Neural cell (in vitro differentiated cells): ENCODE measurements at regions not wholly inside any gene's neighbourhood (a gene's known extent, or its start where the extent isn't known, plus 50 kb on each side); places are given as distances from the start of the nearest gene placed in this dataset.

Experiments
- H2AFZ ChIP-seq: fragments of 200-600, 300-800 bp; sonication (generic), shearing (Covaris generic); 2 replicates; pipeline ENCODE4 v1.6.0; 2014; ENCODE audit warnings: low read depth, mild to moderate bottlenecking, antibody characterized with exemption, low read length, moderate library complexity
- H3F3A ChIP-seq: fragments of 200-600 bp; shearing (Covaris generic); 2 replicates; pipeline ENCODE4 v1.6.1; 2016; ENCODE audit warnings: mild to moderate bottlenecking, moderate library complexity, mixed read lengths, antibody characterized with exemption, low read length; ENCODE audit not compliant: insufficient read depth, poor library complexity, severe bottlenecking
- H3K27ac ChIP-seq: fragments of 200-600, 300-800 bp; sonication (generic), shearing (Covaris generic); 2 replicates; pipeline ENCODE4 v1.5.1; 2014; ENCODE audit warnings: mild to moderate bottlenecking, low read length, moderate library complexity
- H3K27me3 ChIP-seq: fragments of 300-800, 200-600 bp; sonication (generic), shearing (Covaris generic); 2 replicates; pipeline ENCODE4 v1.6.0; 2014; ENCODE audit warnings: mild to moderate bottlenecking, low read depth, low read length, moderate library complexity; ENCODE audit not compliant: insufficient read depth
- H3K36me3 ChIP-seq: fragments of 300-800, 200-600 bp; sonication (generic), shearing (Covaris generic); 2 replicates; pipeline ENCODE4 v1.5.1; 2014; ENCODE audit warnings: mild to moderate bottlenecking, antibody characterized with exemption, low read length, moderate library complexity; ENCODE audit not compliant: insufficient read depth
- H3K4me2 ChIP-seq: fragments of 300-800, 200-600 bp; sonication (generic), shearing (Covaris generic); 2 replicates; pipeline ENCODE4 v1.6.0; 2014; ENCODE audit warnings: mild to moderate bottlenecking, low read length
- H3K4me3 ChIP-seq: fragments of 300-800, 200-600 bp; sonication (generic), shearing (Covaris generic); 2 replicates; pipeline ENCODE4 v1.5.1; 2014; ENCODE audit warnings: mild to moderate bottlenecking, low read length, moderate library complexity
- H3K79me2 ChIP-seq: fragments of 200-600 bp; shearing (Covaris generic); replicated peaks from 2 replicates; pipeline ENCODE4 v1.6.0; 2014; ENCODE audit warnings: mild to moderate bottlenecking, low read length, moderate library complexity; ENCODE audit not compliant: insufficient read depth
- H3K9ac ChIP-seq: fragments of 300-800, 200-600 bp; sonication (generic), shearing (Covaris generic); 2 replicates; pipeline ENCODE4 v1.6.1; 2016; ENCODE audit warnings: mild to moderate bottlenecking, low read length, mixed read lengths
- H3K9me2 ChIP-seq: fragments of 200-600 bp; shearing (Covaris generic); 2 replicates; pipeline ENCODE4 v1.6.1; 2016; ENCODE audit warnings: mild to moderate bottlenecking, low read length, mixed read lengths; ENCODE audit not compliant: insufficient read depth
- H3K9me3 ChIP-seq: fragments of 200-600, 300-800 bp; sonication (generic), shearing (Covaris generic); 2 replicates; pipeline ENCODE4 v1.6.1; 2016; ENCODE audit warnings: mild to moderate bottlenecking, mixed run types, low read length, moderate library complexity, mixed read lengths
- H4K20me1 ChIP-seq: fragments of 200-600 bp; shearing (Covaris generic); 2 replicates; pipeline ENCODE4 v1.6.1; 2016; ENCODE audit warnings: mild to moderate bottlenecking, mixed run types; ENCODE audit not compliant: insufficient read depth
- CTCF ChIP-seq: fragments of 450-650 bp; IDR thresholded peaks from 2 replicates; pipeline ENCODE4 v1.5.1; 2014; ENCODE audit warnings: antibody characterized with exemption, mild to moderate bottlenecking, moderate library complexity; ENCODE audit not compliant: poor library complexity, severe bottlenecking
- EP300 ChIP-seq: fragments of 450-650 bp; conservative IDR thresholded peaks from 2 replicates; pipeline ENCODE4 v1.6.1; 2014; ENCODE audit warnings: antibody characterized with exemption, mild to moderate bottlenecking, moderate library complexity; ENCODE audit not compliant: poor library complexity, severe bottlenecking
- EZH2 ChIP-seq: fragments of 200-600, 300-800 bp; shearing (Covaris generic), sonication (generic); IDR thresholded peaks from 2 replicates; pipeline ENCODE4 v1.6.1; 2014; ENCODE audit warnings: antibody characterized with exemption, low read length, borderline replicate concordance, mild to moderate bottlenecking; ENCODE audit not compliant: insufficient read depth, poor library complexity, severe bottlenecking
- MXI1 ChIP-seq: fragments of 450-650 bp; conservative IDR thresholded peaks from 2 replicates; pipeline ENCODE4 v1.6.1; 2014; ENCODE audit warnings: antibody characterized with exemption, mild to moderate bottlenecking; ENCODE audit not compliant: poor library complexity, severe bottlenecking
- POLR2AphosphoS5 ChIP-seq: IDR thresholded peaks from 2 replicates; pipeline ENCODE4 v1.6.1; 2012
- RAD21 ChIP-seq: fragments of 450-650 bp; conservative IDR thresholded peaks from 2 replicates; pipeline ENCODE4 v1.6.1; 2014; ENCODE audit warnings: antibody characterized with exemption, mild to moderate bottlenecking, moderate library complexity
- REST ChIP-seq: IDR thresholded peaks from 2 replicates; pipeline ENCODE4 v1.6.1; 2012; ENCODE audit warnings: borderline replicate concordance
- SMC3 ChIP-seq: fragments of 450-650 bp; conservative IDR thresholded peaks from 2 replicates; pipeline ENCODE4 v1.6.1; 2014; ENCODE audit warnings: antibody characterized with exemption, mild to moderate bottlenecking, moderate library complexity; ENCODE audit not compliant: poor library complexity
- TAF1 ChIP-seq: IDR thresholded peaks from 2 replicates; pipeline ENCODE4 v1.6.1; 2012; ENCODE audit warnings: low read depth

- Histone ChIP-seq H3K9ac (no peak overlapping the region), H4K20me1 (no peaks in the 10 kb centered on the region), H2AFZ (no peak overlapping the region), H3F3A (no peaks in the 10 kb centered on the region), H3K4me2 (no peak overlapping the region), H3K4me3 (no peak overlapping the region), H3K9me2 (no peaks in the 10 kb centered on the region), H3K27ac (no peak overlapping the region), H3K9me3 (no peaks in the 10 kb centered on the region), H3K36me3 (no peaks in the 10 kb centered on the region), H3K79me2 (no peaks in the 10 kb centered on the region), H3K27me3 (no peaks in the 10 kb centered on the region)
- TF ChIP-seq REST (no peak), RAD21 (no peak), MXI1 (no peak), CTCF (no peak), POLR2AphosphoS5 (no peak)
Measured at GRCh38 chr17:68710035-68710780, 109.0 kb upstream of the FAM20A start.

GRCh38 chr17:68709461-68709860, 108.3 kb upstream of the FAM20A start:
- H3K9me2 ChIP-seq = no peaks in the 10 kb centered on the region
- H3K27ac ChIP-seq = no peak overlapping the region
- no peaks in the 10 kb centered on the region for H4K20me1 ChIP-seq
- no peak overlapping the region for H3K4me3 ChIP-seq
- H2AFZ ChIP-seq = no peak overlapping the region
- H3F3A ChIP-seq = no peaks in the 10 kb centered on the region
- no peaks in the 10 kb centered on the region for H3K9me3 ChIP-seq
- H3K9ac ChIP-seq = no peak overlapping the region
- no peaks in the 10 kb centered on the region for H3K79me2 ChIP-seq
- TF ChIP-seq EP300 (no peak), RAD21 (no peak), SMC3 (no peak), TAF1 (no peak), CTCF (no peak), POLR2AphosphoS5 (no peak), MXI1 (no peak), REST (no peak), EZH2 (no peak)
- H3K4me2 ChIP-seq = no peak overlapping the region
- H3K36me3 ChIP-seq = no peaks in the 10 kb centered on the region
- H3K27me3 ChIP-seq = no peaks in the 10 kb centered on the region
